GM21390 (cell line): ENCODE measurements at regions not wholly inside any gene's neighbourhood (a gene's known extent, or its start where the extent isn't known, plus 50 kb on each side); places are given as distances from the start of the nearest gene placed in this dataset.
"Not testable (repeated sequence)": the region's sequence is repeated elsewhere in the genome, so short reads cannot be mapped to it uniquely, and the experiment has no call there.

Experiments used
- ATAC-seq: cut with Tn5 transposase; IDR thresholded peaks from one replicate; pipeline ENCODE4 v1.9.1; 2021; ENCODE audit not compliant: unreplicated experiment

DNA sequence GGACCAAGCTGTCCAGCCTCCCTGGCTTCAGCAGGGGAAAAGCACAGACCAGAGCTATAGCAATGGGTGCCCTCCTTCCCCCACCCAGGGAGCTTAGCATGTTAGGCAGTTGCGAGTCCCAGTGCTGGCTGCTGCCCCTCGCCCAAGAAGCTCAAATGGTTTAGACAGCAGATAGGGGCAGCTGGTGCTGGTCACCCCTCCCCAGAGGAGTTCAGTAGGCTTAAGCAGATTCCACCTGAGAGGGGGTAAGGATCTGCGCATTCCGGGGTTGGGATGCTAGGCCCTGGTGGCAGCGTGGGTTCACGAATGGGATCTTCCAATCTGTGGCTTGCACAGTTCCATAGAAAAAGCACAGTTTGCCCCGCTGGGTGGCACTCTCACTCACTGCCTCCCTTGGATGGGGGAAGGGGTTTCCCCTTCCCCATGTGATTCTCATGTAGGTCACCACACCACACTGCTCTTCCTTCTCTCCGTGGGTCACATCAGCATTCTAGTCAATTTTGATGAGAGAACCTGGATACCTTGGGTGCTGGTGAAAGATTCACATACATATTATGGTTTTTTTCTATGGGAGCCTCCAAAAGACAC lies 665.6 kb downstream of the C12orf50 start:
- ATAC-seq, result no peak

DNA sequence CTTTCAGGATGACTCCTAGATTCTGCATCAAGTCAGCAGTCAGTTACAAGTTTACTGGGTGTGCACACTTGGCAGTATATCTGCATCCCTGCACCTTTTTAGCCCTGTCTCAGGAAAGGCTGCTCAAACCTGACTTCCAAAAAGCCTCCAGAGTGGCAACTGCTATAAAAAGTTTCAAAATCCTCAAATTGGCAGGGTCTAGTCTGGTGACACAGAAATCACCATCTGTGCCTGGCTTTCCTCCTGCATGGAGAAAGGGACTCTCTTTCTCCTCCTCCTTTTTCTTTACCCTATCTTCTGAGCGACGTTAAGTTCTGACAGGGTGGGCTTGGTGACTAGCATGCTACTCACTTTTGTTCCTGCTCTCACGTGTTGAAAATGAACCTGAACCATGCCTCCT lies 679.5 kb downstream of the C12orf50 start:
- no peak for ATAC-seq

DNA sequence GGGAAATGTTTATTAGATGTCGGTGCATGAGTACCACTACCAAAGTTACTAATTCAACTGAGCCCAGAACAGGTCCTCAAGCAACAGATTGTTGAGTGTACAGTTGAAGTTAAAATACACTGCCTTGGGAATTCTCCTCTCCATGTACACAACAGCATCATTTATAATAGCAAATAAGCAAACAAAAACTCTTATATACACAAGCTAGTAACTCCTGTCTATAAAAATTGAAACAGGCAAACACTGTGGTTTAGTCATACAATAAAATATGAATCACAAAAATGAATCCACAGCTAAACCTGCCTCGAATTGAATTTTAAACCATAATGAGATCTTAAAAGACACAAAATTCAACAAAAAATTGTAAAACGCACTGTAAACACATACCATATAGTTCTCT lies 681.1 kb downstream of the C12orf50 start:
- ATAC-seq, result no peak

DNA sequence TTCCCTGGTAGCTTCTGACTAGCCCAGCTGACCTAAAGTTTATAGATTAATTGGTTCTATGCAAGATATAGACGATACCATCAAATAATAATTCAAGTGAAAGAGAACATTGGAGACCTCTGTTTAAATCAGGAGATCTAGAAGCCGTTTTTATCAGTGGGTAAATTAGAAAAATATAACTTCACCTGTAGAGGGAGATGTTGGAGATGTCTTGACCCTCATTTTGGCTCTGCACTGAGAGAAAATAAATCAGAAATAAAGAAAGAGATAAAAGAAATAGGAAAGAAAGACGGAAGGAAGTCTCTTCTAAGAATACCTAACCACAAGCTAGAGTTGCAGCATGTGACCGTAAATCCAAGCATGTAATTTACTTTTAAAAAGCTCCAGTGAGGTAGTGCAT lies 684.5 kb downstream of the C12orf50 start:
- no peak for ATAC-seq

DNA sequence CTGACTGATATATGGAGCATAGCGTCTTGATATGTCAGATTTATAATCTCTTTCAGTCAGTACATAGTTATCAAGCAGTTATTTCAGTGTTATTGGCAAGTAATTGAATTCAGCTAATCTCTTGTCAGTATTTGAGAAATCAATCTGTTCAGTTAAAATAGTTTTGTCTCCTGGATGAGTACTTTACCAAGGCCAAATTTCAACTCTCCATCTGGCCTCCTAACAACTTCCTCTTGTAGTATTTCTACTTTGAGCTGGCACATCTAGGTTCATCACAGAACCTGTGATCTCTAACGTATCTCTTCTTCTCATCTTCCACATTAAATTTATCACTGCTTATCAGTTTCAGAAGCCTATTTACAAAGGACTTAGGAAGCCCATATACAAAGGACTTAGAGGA lies 690.5 kb downstream of the C12orf50 start:
- no peak for ATAC-seq

DNA sequence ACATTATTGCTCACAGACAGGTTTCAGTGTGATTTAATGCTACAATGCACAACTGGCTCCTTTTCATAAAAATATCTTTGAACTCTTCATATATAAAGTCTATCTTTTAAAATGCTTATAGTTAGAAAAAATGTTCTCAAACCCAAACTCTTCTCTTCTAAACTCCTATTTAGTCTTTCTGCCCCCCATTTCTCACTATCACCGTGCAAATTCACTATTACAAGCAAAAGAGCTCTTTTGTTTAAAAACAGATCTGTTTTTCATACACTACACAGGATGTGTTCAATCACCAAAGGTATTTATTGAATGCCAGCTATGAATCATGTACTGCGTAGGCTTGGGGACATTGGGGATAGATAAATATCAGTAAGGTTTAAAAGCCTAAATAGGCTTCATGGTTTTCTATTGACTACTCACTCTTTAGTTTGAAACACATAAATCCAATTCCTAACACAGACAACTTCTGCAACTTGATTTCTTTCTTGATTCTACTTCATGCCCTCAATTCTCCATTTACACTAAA lies 692.3 kb downstream of the C12orf50 start:
- no peak for ATAC-seq

DNA sequence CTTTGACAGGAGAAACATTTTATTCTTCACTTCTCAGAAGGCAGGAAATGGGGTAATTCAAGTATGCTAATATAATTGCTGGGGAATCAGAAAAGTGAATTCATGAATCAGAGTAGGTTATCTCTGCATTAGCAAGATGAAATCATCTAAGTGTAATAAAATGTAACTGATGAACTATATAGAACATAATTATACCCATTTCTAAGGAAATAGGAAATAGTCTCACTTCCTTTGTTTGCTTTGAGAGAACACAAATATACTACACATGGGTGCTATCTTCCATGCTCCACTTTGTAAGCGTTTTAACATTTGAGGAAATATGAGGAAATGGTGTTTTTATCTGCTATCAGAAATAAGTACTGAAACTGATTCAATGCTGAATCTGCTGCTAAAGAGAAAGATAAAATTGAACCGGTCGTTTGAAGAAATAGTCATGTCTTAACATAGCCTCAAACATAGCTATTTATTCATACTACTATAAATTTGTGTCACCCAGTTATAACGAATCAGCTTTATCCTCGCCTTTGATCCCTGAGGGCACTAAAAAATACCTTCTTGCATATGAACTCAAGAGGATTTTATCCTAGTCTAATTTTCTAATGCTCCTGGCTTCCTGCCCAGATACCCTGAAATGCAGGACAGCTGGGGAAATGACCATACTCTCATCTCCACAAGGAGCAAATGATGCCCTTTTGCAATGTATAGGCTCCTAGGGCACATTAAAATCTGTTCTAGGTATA lies 696.0 kb downstream of the C12orf50 start:
- ATAC-seq, result no peak

DNA sequence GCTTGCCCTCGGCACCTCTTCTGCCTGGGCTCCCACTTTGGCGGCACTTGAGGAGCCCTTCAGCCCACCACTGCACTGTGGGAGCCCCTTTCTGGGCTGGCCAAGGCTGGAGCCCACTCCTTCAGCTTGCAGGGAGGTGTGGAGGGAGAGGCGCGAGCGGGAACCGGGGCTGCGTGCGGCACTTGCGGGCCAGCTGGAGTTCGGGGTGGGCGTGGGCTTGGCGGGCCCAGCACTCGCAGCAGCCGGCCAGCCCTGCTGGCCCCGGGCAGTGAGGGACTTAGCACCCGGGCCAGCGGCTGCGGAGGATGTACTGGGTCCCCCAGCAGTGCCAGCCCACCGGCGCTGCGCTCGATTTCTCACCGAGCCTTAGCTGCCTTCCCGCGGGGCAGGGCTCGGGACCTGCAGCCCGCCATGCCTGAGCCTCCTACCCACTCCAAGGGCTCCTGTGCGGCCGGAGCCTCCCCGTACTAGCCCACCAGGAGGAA lies 699.1 kb downstream of the C12orf50 start:
- not testable (repeated sequence) for ATAC-seq

DNA sequence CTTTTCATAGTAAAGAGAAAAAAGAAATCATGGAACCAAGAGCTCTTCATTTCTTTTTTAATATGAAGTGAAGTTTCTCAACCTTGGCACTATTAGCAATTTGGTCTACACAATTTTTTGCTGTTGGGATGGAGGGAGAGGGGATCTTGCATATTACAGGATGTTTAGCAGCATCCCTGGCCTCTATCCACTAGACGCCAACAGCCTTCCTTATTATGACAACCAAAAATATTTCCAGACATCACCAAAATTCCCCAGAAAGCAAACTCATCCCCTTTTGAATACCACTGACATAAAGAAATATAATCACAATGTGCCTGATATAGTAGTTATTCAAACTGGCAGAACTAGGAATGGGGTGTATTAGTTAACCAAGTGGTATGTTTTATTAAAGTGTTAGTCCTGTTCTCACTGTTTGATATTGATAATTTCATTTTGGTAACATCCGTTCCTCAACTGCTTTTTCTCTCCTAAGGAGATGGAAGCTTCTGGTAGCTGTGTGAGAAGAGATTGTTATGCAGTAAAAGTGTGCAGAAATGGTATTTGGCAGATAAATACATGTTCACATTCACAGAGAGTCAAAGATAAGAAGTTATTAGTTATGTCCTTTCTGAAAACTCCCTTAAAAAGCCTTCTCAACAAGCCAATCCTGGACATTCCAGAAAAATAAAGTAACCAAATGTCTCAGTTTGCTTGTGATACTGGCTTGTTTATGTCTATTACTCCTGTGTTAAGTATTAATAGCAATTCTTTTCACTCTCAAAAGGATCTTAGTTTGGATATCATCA lies 699.9 kb downstream of the C12orf50 start:
- ATAC-seq, result no peak

DNA sequence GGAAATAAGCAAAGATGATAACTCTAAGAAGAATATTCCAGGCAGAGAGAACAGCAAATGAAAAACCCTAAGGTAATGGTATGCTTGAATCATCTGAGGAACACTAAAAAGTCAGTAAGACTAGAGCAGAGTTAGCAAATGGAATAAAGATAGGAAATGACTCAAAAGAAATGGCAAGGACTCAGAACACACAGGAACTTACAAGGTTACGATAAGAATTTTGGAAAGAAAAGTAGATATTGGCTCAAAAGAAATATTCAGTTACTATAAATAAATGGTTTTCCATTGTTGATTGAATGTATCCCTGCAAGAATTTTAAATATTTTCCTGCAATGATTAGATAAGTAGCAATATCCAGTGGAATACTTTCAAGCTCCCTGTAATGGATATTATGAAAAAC lies 705.8 kb downstream of the C12orf50 start:
- ATAC-seq, result no peak

DNA sequence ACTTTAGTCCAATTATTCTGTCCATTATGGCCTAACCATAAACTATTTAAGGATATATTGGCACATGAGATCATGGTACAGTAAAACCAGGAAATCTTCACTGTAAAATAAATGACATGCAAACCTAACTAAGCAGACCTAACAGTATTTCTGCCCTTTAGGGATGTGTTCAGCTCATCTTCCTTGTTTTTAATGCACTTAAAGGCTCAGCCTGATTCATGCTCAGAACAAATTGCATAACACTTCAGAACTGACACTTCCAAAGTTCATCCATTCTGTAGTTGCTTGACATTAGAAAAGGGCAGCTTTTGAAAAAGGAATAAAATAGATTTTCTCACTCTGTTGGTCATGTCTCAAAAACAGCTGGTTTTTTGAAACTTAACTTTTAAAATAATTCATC lies 708.5 kb downstream of the C12orf50 start:
- ATAC-seq, result no peak

DNA sequence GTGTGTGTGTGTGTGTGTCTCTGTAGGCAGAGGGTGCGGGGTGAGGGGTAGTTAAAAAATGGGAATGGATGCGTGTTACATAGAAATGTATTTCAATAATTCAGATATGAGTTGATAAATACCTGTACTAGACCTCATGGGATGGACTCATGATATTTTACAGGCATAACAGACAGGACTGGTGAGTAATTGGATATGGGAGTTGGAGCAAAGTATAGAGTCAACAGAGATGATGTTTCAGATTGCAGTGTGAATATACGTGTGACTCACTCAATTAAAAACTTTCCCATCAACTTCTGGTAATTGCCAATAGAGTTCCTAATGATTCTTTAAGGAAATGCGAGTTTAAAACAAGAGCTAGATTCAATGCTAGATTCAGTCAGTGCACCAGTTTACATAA lies 711.9 kb downstream of the C12orf50 start:
- ATAC-seq, result no peak

DNA sequence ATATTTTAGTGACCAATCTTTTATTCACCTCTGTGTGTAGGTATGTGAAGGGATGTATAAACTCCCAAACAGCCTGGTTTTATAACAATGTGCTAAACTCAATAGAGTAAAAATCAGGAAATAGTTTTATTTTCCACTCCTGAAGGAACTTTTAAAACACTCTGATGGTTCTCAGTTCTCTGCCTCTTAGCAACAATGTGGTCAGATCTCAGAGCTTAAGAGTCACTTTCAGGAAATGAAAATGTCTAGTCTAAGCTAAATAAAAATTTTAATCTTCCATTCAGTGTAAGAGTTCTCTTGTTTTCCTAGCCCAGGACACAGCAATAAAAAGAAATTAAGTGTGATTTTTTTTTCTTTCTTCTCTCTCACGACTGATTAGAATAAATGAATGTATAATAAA lies 718.0 kb downstream of the C12orf50 start:
- peak; percentile 82 for ATAC-seq

DNA sequence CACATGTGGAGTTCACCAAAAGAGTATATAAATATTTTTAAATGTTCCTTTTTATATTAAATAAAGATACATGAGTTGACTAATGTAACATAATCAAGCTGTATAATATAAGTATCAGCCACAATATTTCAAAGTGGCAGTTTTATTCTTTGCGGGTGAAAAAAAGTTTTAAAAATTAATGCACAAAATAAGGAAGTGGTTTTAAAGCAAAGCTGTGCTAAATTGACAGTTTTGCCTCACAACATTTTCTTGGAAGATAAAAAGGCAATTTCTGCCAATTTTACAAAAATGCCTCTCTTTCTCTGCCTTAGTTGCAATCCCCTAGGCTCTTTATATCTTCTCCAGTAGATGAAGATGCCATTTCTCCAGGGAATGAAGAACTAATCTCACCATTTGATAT lies 719.1 kb downstream of the C12orf50 start:
- ATAC-seq, result no peak

DNA sequence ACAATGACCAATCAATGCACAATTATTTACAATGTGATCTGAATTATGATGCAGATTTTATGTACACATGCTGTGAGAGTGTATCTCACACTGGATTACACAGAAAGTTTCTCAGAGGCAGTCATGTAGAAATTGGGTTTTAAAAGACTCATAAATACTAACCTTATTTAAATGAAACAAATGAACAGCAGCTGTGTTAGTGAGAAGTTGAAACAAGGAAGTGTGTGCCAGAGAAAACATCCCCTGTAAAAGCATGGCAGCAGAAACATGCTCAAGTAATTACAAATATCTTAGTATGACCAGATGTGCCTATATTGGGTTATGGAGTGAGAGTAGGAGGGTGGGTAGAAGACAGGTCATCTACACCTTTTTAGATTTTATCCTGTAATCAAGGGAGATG lies 723.7 kb downstream of the C12orf50 start:
- ATAC-seq, result peak; percentile 67

DNA sequence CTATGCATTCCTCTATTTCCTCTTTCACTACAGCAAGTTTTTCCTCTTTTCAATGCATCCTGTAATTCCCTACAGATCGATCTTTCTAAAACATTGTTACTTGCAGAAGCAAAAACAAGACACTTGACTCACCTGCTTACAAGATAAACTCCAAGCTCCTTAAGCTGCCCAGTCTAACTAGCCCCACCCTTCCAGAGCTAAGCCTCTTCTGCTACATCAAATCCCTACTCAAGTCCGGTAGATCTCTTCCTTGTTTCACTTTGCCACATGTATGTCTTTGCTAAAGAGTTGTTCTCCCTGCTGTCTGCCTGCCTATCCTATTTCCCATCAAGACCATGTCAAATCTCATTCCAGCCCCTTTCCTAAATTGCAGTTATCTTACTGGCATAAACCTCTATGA lies 724.8 kb downstream of the C12orf50 start:
- ATAC-seq, result no peak

DNA sequence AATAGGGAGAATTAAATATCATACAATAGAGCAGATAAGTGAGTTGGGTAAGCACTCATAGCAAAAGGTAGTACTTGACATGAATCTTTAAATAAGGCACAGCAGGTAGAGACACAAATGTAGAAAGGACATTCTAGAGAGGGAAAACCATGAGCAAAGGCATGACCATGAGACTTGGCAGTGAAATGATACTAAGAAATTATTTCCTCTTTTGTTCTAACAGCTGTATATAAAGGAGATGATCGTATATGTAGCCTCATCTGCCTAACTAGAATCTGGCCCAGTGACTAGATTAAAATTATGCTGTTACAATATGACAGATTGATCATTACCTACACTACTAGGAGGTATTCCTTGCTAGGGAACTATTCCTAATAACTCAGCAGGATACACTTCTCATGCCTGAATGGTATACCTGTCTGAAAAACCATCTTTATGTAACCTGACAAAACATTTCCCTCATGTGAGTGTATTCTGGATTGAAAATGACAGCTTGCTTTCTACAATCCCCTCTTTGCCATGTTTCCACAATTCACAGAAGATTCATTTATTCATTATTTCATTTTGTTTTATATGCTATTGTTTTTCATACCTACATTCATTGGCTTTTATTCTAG lies 725.7 kb downstream of the C12orf50 start:
- no peak for ATAC-seq

DNA sequence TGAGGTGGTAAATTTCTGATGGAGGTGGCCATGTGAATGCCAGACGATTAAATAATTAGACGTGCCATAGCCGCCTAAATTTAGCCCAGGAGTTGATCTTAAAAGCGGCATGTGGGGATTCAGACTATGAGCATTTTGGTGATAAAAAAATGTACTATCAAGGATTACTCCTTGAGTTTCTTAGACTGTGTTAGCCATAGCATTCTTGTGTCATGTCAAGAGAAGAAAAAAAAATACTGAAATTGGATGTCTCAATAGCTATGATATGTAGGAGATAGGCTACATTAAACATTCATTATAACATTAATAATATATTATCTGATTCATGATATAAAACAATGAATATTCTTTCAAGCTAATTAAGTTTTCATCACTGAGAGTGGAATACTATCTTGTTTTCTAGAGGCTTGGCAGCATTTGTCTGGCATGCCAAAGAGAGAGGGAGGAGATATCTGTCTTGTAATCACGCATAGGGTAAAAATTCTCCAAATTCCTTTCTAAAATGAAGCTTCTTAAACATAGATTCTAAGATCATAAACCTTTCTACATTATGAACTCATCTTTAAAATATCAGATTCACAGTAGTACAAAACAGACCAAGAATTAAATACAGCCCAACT lies 727.0 kb downstream of the C12orf50 start:
- no peak for ATAC-seq

DNA sequence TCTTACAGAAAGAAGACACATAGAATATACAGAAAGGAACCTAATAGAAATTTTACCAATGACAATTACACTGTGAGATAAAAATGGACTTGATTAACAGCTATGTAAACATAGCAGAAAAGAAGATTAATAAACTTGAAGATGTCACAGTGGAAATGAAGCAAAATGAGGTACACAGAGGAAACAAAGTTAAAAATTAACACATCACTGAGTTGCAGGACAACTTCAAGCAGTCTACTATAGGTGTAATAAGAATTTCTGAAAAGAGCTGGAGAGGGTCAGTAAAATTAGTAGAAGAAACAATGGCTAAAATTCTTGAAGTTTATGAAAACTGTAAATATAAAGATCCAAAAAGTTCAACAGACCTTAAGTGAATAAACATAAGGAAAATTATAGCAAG lies 738.7 kb downstream of the C12orf50 start:
- ATAC-seq, result no peak

DNA sequence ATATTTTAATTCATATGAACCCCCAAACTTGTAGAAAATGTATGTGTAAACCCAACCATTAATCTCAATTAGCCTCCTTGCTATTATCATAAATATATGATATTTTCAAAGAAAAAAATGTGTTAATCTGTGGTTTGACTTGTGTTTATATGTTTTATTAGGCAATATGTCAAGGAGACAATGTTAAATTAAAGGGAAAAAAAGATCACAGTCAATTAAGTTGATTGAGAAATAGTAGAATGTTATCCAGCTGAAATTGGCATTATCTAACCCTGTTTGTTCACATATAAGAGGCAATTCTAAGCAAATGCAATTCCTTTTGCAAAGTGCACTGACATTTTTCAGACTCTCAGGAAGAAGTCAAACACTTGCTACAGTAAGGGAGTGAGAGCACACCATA lies 745.3 kb downstream of the C12orf50 start:
- no peak for ATAC-seq

DNA sequence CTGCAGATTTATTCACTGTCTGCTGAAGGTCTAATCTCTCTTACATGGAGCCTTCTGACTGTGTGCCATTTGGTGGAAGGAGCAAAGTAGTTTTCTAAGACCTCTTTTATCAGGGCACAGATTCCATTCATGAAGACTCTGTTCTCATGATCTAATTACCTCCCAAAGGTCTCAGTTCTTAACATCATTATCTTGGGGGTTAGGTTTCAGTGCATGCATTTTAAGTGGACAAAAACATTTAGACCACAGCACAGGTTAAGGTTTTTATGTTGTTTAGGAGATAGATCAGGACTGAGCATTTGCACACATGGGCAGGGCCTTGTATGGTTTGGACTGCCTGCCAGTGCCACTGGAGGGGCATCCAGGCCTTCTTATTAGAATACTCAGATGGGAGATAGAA lies 746.1 kb downstream of the C12orf50 start:
- ATAC-seq, result no peak
